ENCODE measurements at regions not wholly inside any gene's neighbourhood (a gene's known extent, or its start where the extent isn't known, plus 50 kb on each side); places are given as distances from the start of the nearest gene placed in this dataset.

DNA sequence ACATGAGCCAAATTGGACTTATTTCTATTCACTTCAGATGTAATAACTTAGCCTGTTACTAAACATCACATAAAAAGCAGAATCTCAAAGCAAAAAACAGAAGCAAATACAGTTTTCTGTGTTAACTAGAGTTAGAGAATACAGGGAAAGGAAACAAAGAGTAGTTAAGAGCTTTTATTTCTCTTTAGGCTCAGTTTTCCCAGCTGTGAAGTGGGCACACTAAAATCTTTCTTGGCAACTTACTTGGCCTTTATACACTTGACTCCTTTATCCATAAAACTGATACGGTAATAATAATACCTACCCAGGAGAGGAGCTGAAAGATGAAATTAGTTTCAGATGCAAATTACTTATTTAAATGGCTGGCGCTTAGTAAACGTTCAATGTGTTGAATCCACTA is 132.8 kb upstream of the SPATS2L start:
- Histone ChIP-seq H3K9me3 (ENCODE audit: control extremely low read depth in 1 of 3, control insufficient read depth in 2 of 3, insufficient read depth in 1 of 3, low read length in 2 of 3) (peaks cover 0 to 7% (median 0%) of the 10 kb centered on the region in 3 donors), H2AFZ (ENCODE audit: insufficient read depth, low read depth, low read length, poor library complexity, severe bottlenecking) (no peak overlapping the region), H3K4me2 (replicated peaks; ENCODE audit: low read depth, low read length, poor library complexity, severe bottlenecking) (no peak overlapping the region), H3K4me1 (ENCODE audit: control insufficient read depth in 2 of 2, insufficient read depth in 2 of 2, low read length in 2 of 2) (no peaks in the 10 kb centered on the region), H3K27me3 (replicated peaks in 1 of 4; ENCODE audit: control extremely low read depth in 1 of 4, control insufficient read depth in 3 of 4, insufficient read depth in 4 of 4, low read length in 3 of 4) (no peaks in the 10 kb centered on the region), H3K9ac (ENCODE audit: low read length) (no peak overlapping the region), H3K27ac (ENCODE audit: low read length in 2 of 2) (no peak overlapping the region), H3K4me3 (ENCODE audit: control extremely low read depth in 1 of 5, extremely low read depth in 1 of 5, insufficient read depth in 1 of 5, low read depth in 2 of 5, low read length in 4 of 5) (no peak overlapping the region), H4K20me1 (ENCODE audit: control insufficient read depth, insufficient read depth, low read length, poor library complexity, severe bottlenecking) (no peaks in the 10 kb centered on the region), H3K36me3 (replicated peaks in 1 of 2; ENCODE audit: control extremely low read depth in 1 of 2, control insufficient read depth in 1 of 2, extremely low read depth in 1 of 2, insufficient read depth in 2 of 2, low read length in 1 of 2) (no peaks in the 10 kb centered on the region), H3K79me2 (ENCODE audit: control insufficient read depth, insufficient read depth, low read length) (no peaks in the 10 kb centered on the region)
- no peak overlapping the region for H3K4me3 Mint-ChIP-seq
- CTCF ChIA-PET = no interaction called here
- intact Hi-C loops (cut with micrococcal nuclease) = no loop called here
- no peak overlapping the region for H3K27ac Mint-ChIP-seq
- H3K9me3 Mint-ChIP-seq (ENCODE audit: insufficient read depth) = no peaks in the 10 kb centered on the region
- ATAC-seq (ENCODE audit: low read depth) = no peak
- WGBS (ENCODE audit: insufficient coverage) = no CpG with 5 or more reads among the region's 3 CpGs
- peaks cover 12% of the 10 kb centered on the region for H3K27me3 Mint-ChIP-seq
- no peak for DNase-seq
- H3K4me1 Mint-ChIP-seq = no peaks in the 10 kb centered on the region
- POLR2A ChIA-PET = no interaction called here
- no peak for TF ChIP-seq EZH2 (IDR thresholded peaks at IDR 0.05; ENCODE audit: borderline replicate concordance, insufficient read depth, low read depth, low read length, poor library complexity, severe bottlenecking)
- TF ChIP-seq, protein P1, sequence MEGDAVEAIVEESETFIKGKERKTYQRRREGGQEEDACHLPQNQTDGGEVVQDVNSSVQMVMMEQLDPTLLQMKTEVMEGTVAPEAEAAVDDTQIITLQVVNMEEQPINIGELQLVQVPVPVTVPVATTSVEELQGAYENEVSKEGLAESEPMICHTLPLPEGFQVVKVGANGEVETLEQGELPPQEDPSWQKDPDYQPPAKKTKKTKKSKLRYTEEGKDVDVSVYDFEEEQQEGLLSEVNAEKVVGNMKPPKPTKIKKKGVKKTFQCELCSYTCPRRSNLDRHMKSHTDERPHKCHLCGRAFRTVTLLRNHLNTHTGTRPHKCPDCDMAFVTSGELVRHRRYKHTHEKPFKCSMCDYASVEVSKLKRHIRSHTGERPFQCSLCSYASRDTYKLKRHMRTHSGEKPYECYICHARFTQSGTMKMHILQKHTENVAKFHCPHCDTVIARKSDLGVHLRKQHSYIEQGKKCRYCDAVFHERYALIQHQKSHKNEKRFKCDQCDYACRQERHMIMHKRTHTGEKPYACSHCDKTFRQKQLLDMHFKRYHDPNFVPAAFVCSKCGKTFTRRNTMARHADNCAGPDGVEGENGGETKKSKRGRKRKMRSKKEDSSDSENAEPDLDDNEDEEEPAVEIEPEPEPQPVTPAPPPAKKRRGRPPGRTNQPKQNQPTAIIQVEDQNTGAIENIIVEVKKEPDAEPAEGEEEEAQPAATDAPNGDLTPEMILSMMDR (IDR thresholded peaks at IDR 0.05) = no peak

DNA sequence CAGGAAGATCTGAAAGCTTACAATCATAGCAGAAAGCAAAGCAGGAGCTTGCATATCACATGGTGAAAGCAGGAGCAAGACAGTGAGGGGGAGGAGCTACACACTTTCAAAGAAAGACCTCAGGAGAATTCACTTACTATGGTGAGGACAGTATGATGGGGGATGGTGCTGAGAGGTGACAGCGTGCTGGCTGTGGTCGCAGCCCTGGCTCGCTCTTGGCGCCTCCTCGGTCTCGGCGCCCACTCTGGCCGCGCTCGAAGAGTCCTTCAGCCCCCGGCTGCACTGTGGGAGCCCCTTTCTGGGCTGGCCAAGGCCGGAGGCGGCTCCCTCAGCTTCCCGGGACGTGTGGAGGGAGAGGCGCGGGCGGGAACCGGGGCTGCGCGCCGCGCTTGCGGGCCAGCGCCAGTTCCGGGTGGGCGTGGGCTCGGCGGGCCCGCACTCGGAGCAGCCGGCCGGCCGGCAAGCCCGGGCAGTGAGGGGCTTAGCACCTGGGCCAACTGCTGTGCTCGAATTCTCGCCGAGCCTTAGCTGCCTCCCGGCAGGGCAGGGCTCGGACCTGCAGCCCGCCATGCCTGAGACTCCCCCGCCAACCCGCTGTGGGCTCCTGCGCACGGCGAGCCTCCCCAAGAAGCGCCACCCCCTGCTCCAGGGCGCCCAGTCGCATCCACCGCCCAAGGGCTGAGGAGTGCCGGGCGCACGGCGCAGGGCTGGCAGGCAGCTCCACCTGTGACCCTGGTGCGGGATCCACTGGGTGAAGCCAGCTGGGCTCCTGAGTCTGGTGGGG is 131.9 kb upstream of the SPATS2L start:
- POLR2A ChIA-PET = no interaction called here
- Mint-ChIP-seq H3K27ac (no peak overlapping the region), H3K9me3 (ENCODE audit: insufficient read depth) (no peaks in the 10 kb centered on the region), H3K4me1 (no peaks in the 10 kb centered on the region), H3K4me3 (no peak overlapping the region), H3K27me3 (peaks cover 13% of the 10 kb centered on the region)
- ATAC-seq (ENCODE audit: low read depth) (no peak), DNase-seq (no peak)
- Histone ChIP-seq H3K27me3 (replicated peaks in 1 of 4; ENCODE audit: control extremely low read depth in 1 of 4, control insufficient read depth in 3 of 4, insufficient read depth in 4 of 4, low read length in 3 of 4) (no peaks in the 10 kb centered on the region), H3K9ac (ENCODE audit: low read length) (no peak overlapping the region), H3K27ac (ENCODE audit: low read length in 2 of 2) (no peak overlapping the region), H3K4me1 (ENCODE audit: control insufficient read depth in 2 of 2, insufficient read depth in 2 of 2, low read length in 2 of 2) (no peaks in the 10 kb centered on the region), H3K79me2 (ENCODE audit: control insufficient read depth, insufficient read depth, low read length) (no peaks in the 10 kb centered on the region), H3K4me3 (ENCODE audit: control extremely low read depth in 1 of 5, extremely low read depth in 1 of 5, insufficient read depth in 1 of 5, low read depth in 2 of 5, low read length in 4 of 5) (no peak overlapping the region), H3K9me3 (ENCODE audit: control extremely low read depth in 1 of 3, control insufficient read depth in 2 of 3, insufficient read depth in 1 of 3, low read length in 2 of 3) (peaks cover 0 to 7% (median 0%) of the 10 kb centered on the region in 3 donors), H2AFZ (ENCODE audit: insufficient read depth, low read depth, low read length, poor library complexity, severe bottlenecking) (no peak overlapping the region), H3K4me2 (replicated peaks; ENCODE audit: low read depth, low read length, poor library complexity, severe bottlenecking) (no peak overlapping the region), H4K20me1 (ENCODE audit: control insufficient read depth, insufficient read depth, low read length, poor library complexity, severe bottlenecking) (no peaks in the 10 kb centered on the region), H3K36me3 (replicated peaks in 1 of 2; ENCODE audit: control extremely low read depth in 1 of 2, control insufficient read depth in 1 of 2, extremely low read depth in 1 of 2, insufficient read depth in 2 of 2, low read length in 1 of 2) (no peaks in the 10 kb centered on the region)
- WGBS (ENCODE audit: insufficient coverage) = 97% methylated on average over 52 of the region's 55 CpGs
- TF ChIP-seq, protein P1 (IDR thresholded peaks at IDR 0.05) = no peak
- TF ChIP-seq EZH2 (IDR thresholded peaks at IDR 0.05; ENCODE audit: borderline replicate concordance, insufficient read depth, low read depth, low read length, poor library complexity, severe bottlenecking) = no peak
- intact Hi-C loops (cut with micrococcal nuclease) = no loop called here
- CTCF ChIA-PET = no interaction called here

Data from B cell (primary cell).